Mesenchymal stem cell (in vitro differentiated cells and primary cell): ENCODE measurements at regions not wholly inside any gene's neighbourhood (a gene's known extent, or its start where the extent isn't known, plus 50 kb on each side); places are given as distances from the start of the nearest gene placed in this dataset.
A peak's percentile ranks its signal among the peaks of the same experiment; 100 is the strongest.

Experiments
- DNase-seq: peaks from one replicate; pipeline ENCODE4 v3.0.0-alpha.2; 2013
- H2AFZ ChIP-seq: one replicate; pipeline ENCODE4 v1.6.1; 2013; ENCODE audit warnings: low read depth, mild to moderate bottlenecking, control low read depth, inconsistent platforms, low read length, moderate library complexity
- H2AK5ac ChIP-seq: 2 replicates; pipeline ENCODE4 v1.6.1; 2013; ENCODE audit warnings: low read length, moderate library complexity, mild to moderate bottlenecking, inconsistent platforms; ENCODE audit not compliant: severe bottlenecking
- H2BK120ac ChIP-seq: one replicate; pipeline ENCODE4 v1.6.1; 2013; ENCODE audit warnings: low read depth, mild to moderate bottlenecking, inconsistent platforms, low read length, moderate library complexity
- H2BK12ac ChIP-seq, 2 experiments: one replicate each; pipeline ENCODE4 v1.6.1; 2013; ENCODE audit warnings: inconsistent platforms in 2 of 2, low read length in 2 of 2, mild to moderate bottlenecking in 2 of 2, moderate library complexity in 2 of 2, control low read depth in 1 of 2
- H2BK15ac ChIP-seq: one replicate; pipeline ENCODE4 v1.6.1; 2013; ENCODE audit warnings: mild to moderate bottlenecking, low read depth, inconsistent platforms; ENCODE audit not compliant: poor library complexity, severe bottlenecking
- H2BK5ac ChIP-seq: 2 replicates; pipeline ENCODE4 v1.6.1; 2013; ENCODE audit warnings: low read depth, mild to moderate bottlenecking, low read length, control low read depth, inconsistent platforms; ENCODE audit not compliant: poor library complexity, severe bottlenecking
- H3K14ac ChIP-seq, 2 experiments: one replicate each; pipeline ENCODE4 v1.6.1; 2013; ENCODE audit warnings: inconsistent platforms in 2 of 2, low read length in 2 of 2, control low read depth in 1 of 2, mild to moderate bottlenecking in 1 of 2, moderate library complexity in 1 of 2
- H3K18ac ChIP-seq, 2 experiments: one replicate each; pipeline ENCODE4 v1.6.1; 2013; ENCODE audit warnings: inconsistent platforms in 2 of 2, low read length in 2 of 2, control low read depth in 1 of 2, low read depth in 1 of 2, mild to moderate bottlenecking in 1 of 2
- H3K23ac ChIP-seq, 2 experiments: one replicate each; pipeline ENCODE4 v1.6.1; 2013; ENCODE audit warnings: inconsistent platforms in 2 of 2, low read length in 2 of 2, mild to moderate bottlenecking in 2 of 2, moderate library complexity in 2 of 2, control low read depth in 1 of 2
- H3K27ac ChIP-seq: 2 replicates; pipeline ENCODE4 v1.5.1; 2013; ENCODE audit warnings: mild to moderate bottlenecking, moderate library complexity, low read length, control low read depth, inconsistent platforms; ENCODE audit not compliant: poor library complexity, severe bottlenecking
- H3K27me3 ChIP-seq, 2 experiments: 2 replicates each; pipeline versions ENCODE4 v1.6.1 to v1.7.0; 2013; ENCODE audit warnings: low read length in 2 of 2, mild to moderate bottlenecking in 2 of 2, moderate library complexity in 2 of 2, control low read depth in 1 of 2, inconsistent platforms in 1 of 2; ENCODE audit not compliant: control insufficient read depth in 1 of 2, insufficient read depth in 1 of 2
- H3K36me3 ChIP-seq, 2 experiments: 2 replicates each; pipeline versions ENCODE4 v1.6.1 to v1.7.0; 2013; ENCODE audit warnings: low read length in 2 of 2, control low read depth in 1 of 2, inconsistent platforms in 1 of 2, low read depth in 1 of 2, mild to moderate bottlenecking in 1 of 2; ENCODE audit not compliant: insufficient read depth in 2 of 2, control insufficient read depth in 1 of 2
- H3K4ac ChIP-seq, 2 experiments: one replicate each; pipeline ENCODE4 v1.6.1; 2013; ENCODE audit warnings: inconsistent platforms in 2 of 2, low read length in 2 of 2, mild to moderate bottlenecking in 2 of 2, moderate library complexity in 2 of 2, control low read depth in 1 of 2, low read depth in 1 of 2
- H3K4me1 ChIP-seq: 2 replicates; pipeline ENCODE4 v1.6.1; 2013; ENCODE audit warnings: low read depth, low read length, control low read depth; ENCODE audit not compliant: control insufficient read depth, insufficient read depth
- H3K4me2 ChIP-seq: 2 replicates; pipeline ENCODE4 v1.6.1; 2013; ENCODE audit warnings: low read length, mild to moderate bottlenecking, inconsistent platforms; ENCODE audit not compliant: poor library complexity, severe bottlenecking
- H3K4me3 ChIP-seq, 2 experiments: 2 replicates each; pipeline versions ENCODE4 v1.5.1 to v1.7.0; 2013; ENCODE audit warnings: low read length in 2 of 2, mild to moderate bottlenecking in 2 of 2, control low read depth in 1 of 2, low read depth in 1 of 2; ENCODE audit not compliant: insufficient read depth in 1 of 2
- H3K79me1 ChIP-seq: replicated peaks from 2 replicates; pipeline ENCODE4 v1.6.1; 2013; ENCODE audit warnings: mild to moderate bottlenecking, control low read depth, low read length, inconsistent platforms; ENCODE audit not compliant: poor library complexity, severe bottlenecking
- H3K9ac ChIP-seq: 2 replicates; pipeline ENCODE4 v1.7.0; 2013; ENCODE audit warnings: mild to moderate bottlenecking, low read length, moderate library complexity
- H3K9me3 ChIP-seq: 2 replicates; pipeline ENCODE4 v1.7.0; 2013; ENCODE audit warnings: mild to moderate bottlenecking, low read length; ENCODE audit not compliant: control insufficient read depth
- H4K8ac ChIP-seq: one replicate; pipeline ENCODE4 v1.6.1; 2013; ENCODE audit warnings: inconsistent platforms, mild to moderate bottlenecking, low read length, moderate library complexity
- H4K91ac ChIP-seq: one replicate; pipeline ENCODE4 v1.6.1; 2013; ENCODE audit warnings: mild to moderate bottlenecking, low read length, inconsistent platforms
- WGBS: methylation state at CpG from one replicate; pipeline ENCODE4 v1.1.7; 2013; ENCODE audit warnings: mixed read lengths; 5-methylcytosine and 5-hydroxymethylcytosine counted together

- H3K27me3 ChIP-seq = peaks cover 0 to 11% of the 10 kb centered on the region in 2 experiments
- 88% methylated on average over 1 of the region's 2 CpGs for WGBS
Measured at GRCh38 chr4:159545556-159545955, 442.7 kb downstream of the RAPGEF2 start.

GRCh38 chr4:159547645-159548308 lies 444.9 kb downstream of the RAPGEF2 start:
- no peak overlapping the region for H3K4me2 ChIP-seq
- WGBS = 94% methylated on average over 1 of the region's 1 CpG
- no peak overlapping the region for H2AFZ ChIP-seq
- no peak overlapping the region for H2AK5ac ChIP-seq
- H3K9ac ChIP-seq = no peak overlapping the region
- H3K79me1 ChIP-seq = no peaks in the 10 kb centered on the region
- no peak overlapping the region for H3K27ac ChIP-seq
- no peaks in the 10 kb centered on the region for H3K36me3 ChIP-seq
- H3K9me3 ChIP-seq = no peaks in the 10 kb centered on the region
- no peak for DNase-seq
- H3K23ac ChIP-seq = no peak overlapping the region
- no peak overlapping the region for H3K14ac ChIP-seq
- H3K4ac ChIP-seq = no peak overlapping the region
- H3K27me3 ChIP-seq = peaks cover 0 to 11% of the 10 kb centered on the region in 2 experiments
- H4K8ac ChIP-seq = no peak overlapping the region
- no peak overlapping the region for H2BK12ac ChIP-seq
- H3K18ac ChIP-seq = no peak overlapping the region
- no peak overlapping the region for H2BK120ac ChIP-seq
- no peak overlapping the region for H2BK15ac ChIP-seq
- H4K91ac ChIP-seq = no peak overlapping the region
- H2BK5ac ChIP-seq = no peak overlapping the region
- no peak overlapping the region for H3K4me3 ChIP-seq
- H3K4me1 ChIP-seq = no peaks in the 10 kb centered on the region

More at GRCh38 chr4:159545556-159545955, 442.7 kb downstream of the RAPGEF2 start:
- H3K4me1 ChIP-seq = no peaks in the 10 kb centered on the region
- no peak overlapping the region for H2AFZ ChIP-seq
- no peak overlapping the region for H3K4ac ChIP-seq
- no peak overlapping the region for H3K4me2 ChIP-seq
- no peak overlapping the region for H3K18ac ChIP-seq
- H2BK5ac ChIP-seq = no peak overlapping the region
- H3K14ac ChIP-seq = no peak overlapping the region
- H4K91ac ChIP-seq = no peak overlapping the region
- H3K23ac ChIP-seq = no peak overlapping the region
- no peak overlapping the region for H4K8ac ChIP-seq
- no peak overlapping the region for H2BK120ac ChIP-seq
- no peak overlapping the region for H2AK5ac ChIP-seq
- no peaks in the 10 kb centered on the region for H3K79me1 ChIP-seq
- H3K9me3 ChIP-seq = no peaks in the 10 kb centered on the region
- no peak overlapping the region for H3K27ac ChIP-seq
- DNase-seq = no peak
- no peak overlapping the region for H2BK15ac ChIP-seq
- no peak overlapping the region for H3K4me3 ChIP-seq
- H3K36me3 ChIP-seq = no peaks in the 10 kb centered on the region
- no peak overlapping the region for H3K9ac ChIP-seq
- no peak overlapping the region for H2BK12ac ChIP-seq

- Histone ChIP-seq H2BK120ac (no peak overlapping the region), H4K8ac (no peak overlapping the region), H2AFZ (no peak overlapping the region), H3K4me3 (no peak overlapping the region), H3K9ac (peak overlapping the region; percentile 10), H3K4me1 (no peaks in the 10 kb centered on the region), H3K9me3 (no peaks in the 10 kb centered on the region), H3K14ac (no peak overlapping the region), H3K4ac (no peak overlapping the region), H2BK15ac (no peak overlapping the region), H3K23ac (no peak overlapping the region), H2AK5ac (no peak overlapping the region), H2BK12ac (no peak overlapping the region), H2BK5ac (no peak overlapping the region), H4K91ac (no peak overlapping the region), H3K27me3 (no peaks in the 10 kb centered on the region), H3K79me1 (no peaks in the 10 kb centered on the region), H3K18ac (no peak overlapping the region), H3K36me3 (no peaks in the 10 kb centered on the region), H3K27ac (no peak overlapping the region), H3K4me2 (no peak overlapping the region)
- 79% methylated on average over 2 of the region's 2 CpGs for WGBS
- DNase-seq = peak; percentile 33
Measured at GRCh38 chr4:159549098-159549518, 446.2 kb downstream of the RAPGEF2 start.

GRCh38 chr4:159551281-159551680 lies 448.4 kb downstream of the RAPGEF2 start:
- Histone ChIP-seq H2BK120ac (no peak overlapping the region), H3K4me2 (no peak overlapping the region), H3K4ac (no peak overlapping the region), H4K91ac (no peak overlapping the region), H3K27ac (no peak overlapping the region), H2BK5ac (no peak overlapping the region), H3K36me3 (no peaks in the 10 kb centered on the region), H2AK5ac (no peak overlapping the region), H3K14ac (no peak overlapping the region), H3K4me1 (no peaks in the 10 kb centered on the region), H3K9ac (peak overlapping the region; percentile 61), H3K23ac (no peak overlapping the region), H2BK12ac (no peak overlapping the region), H4K8ac (no peak overlapping the region), H3K18ac (no peak overlapping the region), H2AFZ (no peak overlapping the region), H3K9me3 (no peaks in the 10 kb centered on the region), H2BK15ac (no peak overlapping the region), H3K27me3 (no peaks in the 10 kb centered on the region), H3K4me3 (no peak overlapping the region), H3K79me1 (no peaks in the 10 kb centered on the region)
- peak; percentile 3 for DNase-seq
- WGBS = no CpG with 5 or more reads among the region's 1 CpG
